HG03095 (cell line): ENCODE measurements at regions not wholly inside any gene's neighbourhood (a gene's known extent, or its start where the extent isn't known, plus 50 kb on each side); places are given as distances from the start of the nearest gene placed in this dataset.
"Not testable (repeated sequence)": the region's sequence is repeated elsewhere in the genome, so short reads cannot be mapped to it uniquely, and the experiment has no call there.

Experiments
- ATAC-seq: cut with Tn5 transposase; IDR thresholded peaks from one replicate; pipeline ENCODE4 v1.9.1; 2021; ENCODE audit warnings: moderate library complexity; ENCODE audit not compliant: unreplicated experiment

DNA sequence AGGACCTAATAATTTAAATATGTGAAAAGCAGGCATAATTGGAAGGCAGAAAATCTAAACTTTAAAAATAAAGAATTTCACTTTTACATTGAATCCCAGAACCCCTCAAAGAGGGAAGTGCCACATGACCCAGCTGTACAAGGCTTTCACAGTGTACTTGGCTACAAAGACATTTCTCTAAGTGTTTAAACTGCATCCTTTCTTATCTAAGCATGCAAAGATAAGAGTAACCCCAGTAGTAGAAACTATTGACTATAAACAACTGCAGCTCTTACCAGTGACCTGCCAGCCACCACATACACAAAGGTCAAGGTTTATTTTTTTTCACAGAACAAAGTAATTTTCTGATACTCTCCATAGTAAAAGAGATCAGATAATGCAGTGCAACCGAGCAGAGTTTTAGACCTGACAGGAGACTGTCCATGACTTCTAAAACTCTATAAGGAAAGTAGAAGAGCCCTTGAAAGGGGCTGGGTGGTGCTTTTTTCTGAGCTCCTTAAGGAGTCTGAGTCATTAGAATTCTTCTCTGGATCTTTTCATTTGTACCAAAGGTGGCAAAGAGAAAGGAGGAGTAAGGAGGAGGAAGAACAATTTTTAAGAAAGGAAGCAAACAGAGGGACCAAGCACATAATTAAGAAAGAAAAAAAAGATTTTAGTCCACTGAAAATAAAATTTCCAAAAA, 750.6 kb downstream of the PRIM2 start:
- ATAC-seq, result not testable (repeated sequence)

DNA sequence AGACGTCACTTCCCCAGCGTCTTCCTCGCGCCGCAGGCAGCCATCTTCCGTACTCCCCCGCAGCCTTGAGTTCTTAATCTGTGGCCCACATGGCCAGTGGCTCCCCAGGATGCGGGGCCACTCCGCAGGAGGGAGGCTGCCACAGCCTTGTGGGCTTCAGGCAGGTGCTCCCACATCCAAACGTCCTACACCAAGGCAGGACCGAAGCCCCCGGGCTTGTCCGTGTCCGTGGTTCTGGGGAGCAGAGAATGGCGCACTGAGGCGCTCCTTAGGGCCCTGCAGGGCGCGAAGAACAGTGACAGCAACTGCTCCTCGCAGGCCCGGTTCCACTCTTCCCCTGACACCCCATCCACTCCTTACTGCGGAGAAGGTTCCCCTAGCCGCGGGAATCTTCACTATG, 755.8 kb downstream of the PRIM2 start:
- ATAC-seq, result no peak

- ATAC-seq, result not testable (repeated sequence)
Observed at GRCh38 chr6:58090067-58090466, 772.6 kb downstream of the PRIM2 start.

DNA sequence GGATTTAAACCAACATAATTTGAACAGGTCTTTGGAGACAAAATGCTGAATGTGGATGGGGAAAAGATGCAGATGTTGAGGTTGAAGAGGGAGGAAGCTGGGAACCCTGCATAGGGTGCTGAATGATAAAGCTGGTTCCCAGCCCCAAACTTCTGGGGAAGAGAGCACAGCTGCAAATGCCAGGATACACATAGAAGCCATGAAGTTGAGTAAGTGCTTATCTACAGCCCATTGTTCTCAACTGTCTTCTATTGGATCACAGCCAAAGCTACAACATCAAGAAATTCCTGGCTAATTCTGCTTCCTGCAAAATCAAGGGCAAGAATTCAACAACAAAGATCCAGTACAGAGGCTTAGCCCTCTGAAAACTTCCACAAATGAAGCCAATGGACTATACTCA, 779.8 kb downstream of the PRIM2 start:
- ATAC-seq, result not testable (repeated sequence)

DNA sequence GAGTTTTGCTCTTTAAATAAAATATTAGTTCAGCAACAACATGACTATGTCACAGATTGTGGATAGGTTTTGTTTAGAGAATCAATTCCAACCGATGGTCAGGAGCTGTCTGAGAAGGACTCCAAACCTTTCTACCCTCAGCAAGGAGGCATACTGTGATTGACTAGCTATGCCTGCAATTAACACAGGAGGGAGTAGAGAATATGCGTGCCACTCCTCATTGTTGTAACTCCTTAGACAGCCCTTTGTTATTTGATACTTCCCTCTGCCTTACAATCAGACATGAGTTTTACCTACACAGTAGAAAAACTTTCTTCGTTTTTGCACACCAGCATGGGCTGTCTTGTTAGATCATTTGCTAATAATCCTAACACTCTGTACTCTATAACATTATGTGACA, 796.5 kb downstream of the PRIM2 start:
- ATAC-seq, result no peak

DNA sequence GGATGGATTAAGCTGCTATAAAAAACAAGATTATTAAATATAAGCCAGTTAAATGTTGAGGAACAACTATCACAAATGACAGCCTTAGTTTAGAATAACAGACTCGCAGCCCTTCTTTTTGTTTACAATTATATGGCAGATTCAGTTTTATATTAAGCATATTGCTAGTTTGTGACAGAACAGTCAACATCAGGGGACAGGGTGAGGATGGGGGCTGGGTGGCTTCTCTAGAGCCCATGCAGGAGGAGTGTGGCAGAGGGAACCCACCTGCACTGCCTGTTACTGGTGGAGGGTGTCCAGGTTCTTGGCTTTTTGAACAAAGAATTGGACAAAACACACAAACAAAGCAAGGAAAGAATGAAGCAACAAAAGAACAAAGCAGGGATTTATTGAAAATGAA, 799.7 kb downstream of the PRIM2 start:
- not testable (repeated sequence) for ATAC-seq

DNA sequence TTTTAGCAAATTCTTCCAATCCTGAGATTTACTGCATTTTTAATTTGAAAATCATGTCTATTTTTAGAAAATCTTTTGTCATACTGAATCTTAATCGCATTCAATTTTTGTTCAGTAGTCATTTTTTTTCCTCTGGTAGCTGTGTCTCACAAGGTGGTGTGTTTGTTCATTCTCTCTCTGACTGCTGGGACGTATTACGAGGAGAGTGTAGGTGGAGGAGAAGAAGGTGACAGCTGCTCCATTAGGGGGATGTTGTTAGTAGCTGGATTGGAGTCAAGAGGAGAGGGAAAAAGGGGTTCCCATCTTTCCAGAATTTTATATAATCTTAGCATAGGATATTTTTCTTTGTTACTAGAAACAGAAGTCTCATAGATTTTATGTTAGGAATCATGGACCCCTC, 804.2 kb downstream of the PRIM2 start:
- not testable (repeated sequence) for ATAC-seq

- not testable (repeated sequence) for ATAC-seq
Observed at GRCh38 chr6:58123770-58124169, 806.3 kb downstream of the PRIM2 start.

GRCh38 chr6:58128549-58128948, 811.1 kb downstream of the PRIM2 start:
- ATAC-seq, result not testable (repeated sequence)

- not testable (repeated sequence) for ATAC-seq
Observed at GRCh38 chr6:58129098-58129497, 811.7 kb downstream of the PRIM2 start.

- not testable (repeated sequence) for ATAC-seq
Observed at GRCh38 chr6:58139746-58140145, 822.3 kb downstream of the PRIM2 start.

- ATAC-seq, result not testable (repeated sequence)
Observed at GRCh38 chr6:58171025-58171424, 853.6 kb downstream of the PRIM2 start.

- ATAC-seq, result not testable (repeated sequence)
Observed at GRCh38 chr6:58181557-58182065, 864.2 kb downstream of the PRIM2 start.

DNA sequence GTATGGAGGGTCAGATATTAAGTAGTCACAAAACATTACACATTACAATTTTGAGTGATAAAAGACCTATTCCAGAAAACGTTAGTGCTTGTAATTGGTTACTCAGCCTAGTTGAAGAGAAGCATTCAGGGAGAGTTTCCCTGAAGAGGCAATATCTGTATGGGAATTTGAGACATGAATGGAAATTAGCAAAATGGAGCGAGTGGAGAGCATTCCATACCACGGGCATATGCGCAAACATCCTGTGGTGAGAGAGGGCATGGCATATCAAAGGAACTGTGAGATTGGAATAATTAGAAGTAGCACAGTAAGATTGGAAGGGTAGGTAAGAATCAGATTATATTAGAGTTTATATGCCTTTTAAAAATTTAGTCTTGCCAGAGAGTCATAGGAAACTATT, 867.9 kb downstream of the PRIM2 start:
- not testable (repeated sequence) for ATAC-seq

DNA sequence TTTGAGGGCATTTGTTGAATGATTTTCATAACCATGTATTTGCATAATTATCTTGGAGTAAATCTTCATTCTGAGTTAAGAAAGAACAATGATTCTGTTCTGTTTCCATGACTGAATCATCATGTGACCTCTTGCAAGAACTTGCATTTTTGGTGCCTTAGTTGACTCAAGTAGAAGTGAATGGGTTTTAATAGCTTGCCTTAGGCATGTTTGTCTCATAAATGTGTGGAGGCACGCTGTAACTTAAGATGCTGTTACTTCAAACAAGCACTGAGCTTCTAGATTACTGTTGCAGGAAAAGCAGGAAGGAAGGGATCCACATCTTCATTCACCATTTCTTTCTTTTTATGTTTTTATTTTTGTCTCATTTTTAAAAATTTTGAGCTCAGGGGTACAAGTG, 875.8 kb downstream of the PRIM2 start:
- ATAC-seq, result not testable (repeated sequence)

DNA sequence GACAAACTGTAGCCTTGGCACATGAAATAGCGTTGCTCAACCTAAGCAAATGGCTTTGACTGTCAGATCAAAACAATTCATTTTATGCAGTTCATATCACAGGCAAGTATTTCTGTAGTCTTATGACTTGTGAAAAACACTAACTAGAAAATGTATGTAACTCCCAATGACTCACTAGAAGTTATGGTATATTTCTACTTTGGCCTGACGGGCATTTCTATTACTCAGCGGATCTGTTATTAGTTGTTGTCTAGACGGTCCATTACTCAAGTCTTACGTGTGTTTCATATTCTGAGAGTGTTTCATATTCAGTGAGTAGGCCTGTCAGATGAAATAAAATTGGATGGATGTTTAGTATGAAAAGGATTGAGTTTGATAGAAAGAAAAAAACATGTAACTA, 880.9 kb downstream of the PRIM2 start:
- no peak for ATAC-seq

DNA sequence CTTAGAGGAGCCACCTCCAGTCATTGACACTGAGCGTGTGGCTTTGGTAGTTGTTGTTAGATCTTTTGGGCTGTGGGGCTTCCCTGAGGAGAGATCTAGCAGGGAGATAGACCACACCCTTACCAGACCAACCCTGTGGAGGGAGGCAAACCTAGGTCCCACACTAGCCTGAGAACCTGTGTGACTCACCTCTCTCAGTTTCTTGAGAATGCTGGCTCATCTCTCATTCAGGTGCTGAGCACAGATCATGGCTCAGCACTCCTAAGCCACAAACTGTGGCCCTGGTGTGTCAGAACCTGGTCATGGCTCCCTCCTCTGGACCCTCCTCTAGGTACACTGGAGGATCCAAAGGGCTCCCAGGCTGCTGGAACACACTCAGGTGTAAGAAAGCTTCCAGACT, 919.7 kb downstream of the PRIM2 start:
- not testable (repeated sequence) for ATAC-seq

- not testable (repeated sequence) for ATAC-seq
Observed at GRCh38 chr6:58238421-58238820, 921.0 kb downstream of the PRIM2 start.

DNA sequence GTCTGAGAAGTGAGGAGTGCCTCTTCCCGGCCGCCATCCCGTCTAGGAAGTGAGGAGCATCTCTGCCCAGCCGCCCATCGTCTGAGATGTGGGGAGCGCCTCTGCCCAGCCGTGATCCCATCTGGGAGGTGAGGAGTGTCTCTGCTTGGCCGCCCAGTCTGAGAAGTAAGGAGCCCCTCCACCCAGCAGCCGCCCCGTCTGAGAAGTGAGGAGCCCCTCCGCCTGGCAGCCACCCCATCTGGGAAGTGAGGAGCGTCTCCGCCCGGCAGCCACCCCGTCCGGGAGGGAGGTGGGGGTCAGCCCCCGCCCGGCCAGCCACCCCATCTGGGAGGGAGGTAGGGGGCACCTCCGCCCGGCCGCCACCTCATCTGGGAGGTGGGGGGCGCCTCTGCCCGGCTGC, 940.2 kb downstream of the PRIM2 start:
- not testable (repeated sequence) for ATAC-seq

- ATAC-seq, result no peak
Observed at GRCh38 chr6:58290177-58290576, 972.7 kb downstream of the PRIM2 start.

- not testable (repeated sequence) for ATAC-seq
Observed at GRCh38 chr6:58291319-58291718, 973.9 kb downstream of the PRIM2 start.

- not testable (repeated sequence) for ATAC-seq
Observed at GRCh38 chr6:58307901-58308300, 990.5 kb downstream of the PRIM2 start.

GRCh38 chr6:58332108-58332507, 1014.7 kb downstream of the PRIM2 start:
- ATAC-seq, result not testable (repeated sequence)
